ENCODE measurements at regions not wholly inside any gene's neighbourhood (a gene's known extent, or its start where the extent isn't known, plus 50 kb on each side); places are given as distances from the start of the nearest gene placed in this dataset.

GRCh38 chr3:8182904-8183303, 318.7 kb upstream of the LMCD1 start:
- TF ChIP-seq CTCF (conservative IDR thresholded peaks at IDR 0.05; ENCODE audit: low read depth, low read length): no peak
- H3K4me3 ChIP-seq (ENCODE audit: low read depth, low read length): no peak overlapping the region
- no peak for DNase-seq (ENCODE audit: low read depth)

- no peak for TF ChIP-seq CTCF (conservative IDR thresholded peaks at IDR 0.05; ENCODE audit: low read depth, low read length)
- DNase-seq (ENCODE audit: low read depth): no peak
- no peak overlapping the region for H3K4me3 ChIP-seq (ENCODE audit: low read depth, low read length)
Observed at GRCh38 chr3:8183627-8184026, 318.0 kb upstream of the LMCD1 start.

- no peak overlapping the region for H3K4me3 ChIP-seq (ENCODE audit: low read depth, low read length)
- no peak for TF ChIP-seq CTCF (conservative IDR thresholded peaks at IDR 0.05; ENCODE audit: low read depth, low read length)
- no peak for DNase-seq (ENCODE audit: low read depth)
Observed at GRCh38 chr3:8186213-8186612, 315.4 kb upstream of the LMCD1 start.

DNA sequence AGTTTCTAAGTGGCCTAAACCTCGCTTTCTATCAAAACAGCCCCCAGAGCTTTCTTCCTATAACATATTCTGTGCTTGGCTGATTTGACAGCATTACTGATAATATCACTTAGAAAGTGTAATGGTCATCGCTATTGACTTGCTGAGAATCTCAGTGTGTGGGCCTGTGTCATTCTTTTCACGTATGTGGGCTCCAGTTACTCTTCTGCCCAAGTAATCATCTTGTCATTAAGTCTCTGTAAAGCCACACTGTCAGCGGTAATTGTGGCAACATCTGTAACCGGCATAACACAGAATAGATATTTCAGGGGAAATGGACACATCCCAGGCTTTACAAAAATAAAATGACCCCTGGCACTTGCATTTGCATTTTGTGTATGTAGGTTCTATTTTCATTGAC, 313.6 kb upstream of the LMCD1 start:
- TF ChIP-seq CTCF (conservative IDR thresholded peaks at IDR 0.05; ENCODE audit: low read depth, low read length): no peak
- no peak overlapping the region for H3K4me3 ChIP-seq (ENCODE audit: low read depth, low read length)
- DNase-seq (ENCODE audit: low read depth): no peak

- H3K4me3 ChIP-seq (ENCODE audit: low read depth, low read length): no peak overlapping the region
- TF ChIP-seq CTCF (conservative IDR thresholded peaks at IDR 0.05; ENCODE audit: low read depth, low read length): no peak
- DNase-seq (ENCODE audit: low read depth): no peak
Observed at GRCh38 chr3:8189051-8189450, 312.6 kb upstream of the LMCD1 start.

DNA sequence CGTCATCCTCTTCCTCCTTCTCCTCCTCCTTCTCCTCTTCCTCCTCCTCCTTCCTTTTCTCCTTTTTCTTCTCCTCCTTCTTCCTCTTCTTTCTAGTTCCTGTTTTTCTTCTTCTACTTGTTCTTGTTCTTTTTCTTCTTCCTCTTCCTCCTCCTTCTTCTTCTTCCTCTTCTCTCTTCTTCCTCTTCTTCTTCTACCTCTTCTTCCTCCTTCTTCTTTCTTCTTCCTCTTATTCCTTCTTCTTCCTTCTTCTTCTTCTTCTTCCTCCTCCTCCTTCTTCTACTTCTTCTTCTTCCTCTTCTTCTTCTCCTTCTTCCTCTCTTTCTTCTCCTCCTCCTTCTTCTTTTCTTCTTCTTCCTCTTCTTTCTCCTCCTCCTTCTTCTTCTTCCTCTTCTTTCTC, 310.2 kb upstream of the LMCD1 start:
- TF ChIP-seq CTCF (conservative IDR thresholded peaks at IDR 0.05; ENCODE audit: low read depth, low read length): no peak

DNA sequence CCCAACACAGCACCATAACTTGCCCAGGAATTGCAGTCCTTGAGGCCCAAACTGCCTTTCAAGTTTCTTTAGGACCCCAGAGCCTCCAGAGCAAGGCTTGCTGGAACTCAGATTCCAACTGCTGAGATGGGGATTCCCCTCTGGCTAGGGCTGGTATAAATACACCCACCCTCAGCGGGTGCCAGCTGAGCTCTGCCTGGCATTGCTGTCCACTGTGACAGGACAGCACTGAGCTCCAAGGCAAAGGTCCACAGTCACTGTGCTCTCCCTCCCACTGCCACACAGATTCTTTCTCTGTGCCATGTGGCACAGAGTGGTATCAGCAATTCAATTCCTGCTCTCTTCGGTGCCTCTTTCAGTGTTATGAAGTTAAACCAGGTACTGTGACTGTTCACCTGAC, 304.2 kb upstream of the LMCD1 start:
- H3K4me3 ChIP-seq (ENCODE audit: low read depth, low read length): no peak overlapping the region
- DNase-seq (ENCODE audit: low read depth): no peak
- TF ChIP-seq CTCF (conservative IDR thresholded peaks at IDR 0.05; ENCODE audit: low read depth, low read length): no peak

More for the DNA sequence above, 310.2 kb upstream of the LMCD1 start:
- no peak overlapping the region for H3K4me3 ChIP-seq (ENCODE audit: low read depth, low read length)
- DNase-seq (ENCODE audit: low read depth): no peak

Data from epithelial cell of proximal tubule (primary cell).